ENCODE measurements at regions not wholly inside any gene's neighbourhood (a gene's known extent, or its start where the extent isn't known, plus 50 kb on each side); places are given as distances from the start of the nearest gene placed in this dataset.

- TF ChIP-seq, protein P1, sequence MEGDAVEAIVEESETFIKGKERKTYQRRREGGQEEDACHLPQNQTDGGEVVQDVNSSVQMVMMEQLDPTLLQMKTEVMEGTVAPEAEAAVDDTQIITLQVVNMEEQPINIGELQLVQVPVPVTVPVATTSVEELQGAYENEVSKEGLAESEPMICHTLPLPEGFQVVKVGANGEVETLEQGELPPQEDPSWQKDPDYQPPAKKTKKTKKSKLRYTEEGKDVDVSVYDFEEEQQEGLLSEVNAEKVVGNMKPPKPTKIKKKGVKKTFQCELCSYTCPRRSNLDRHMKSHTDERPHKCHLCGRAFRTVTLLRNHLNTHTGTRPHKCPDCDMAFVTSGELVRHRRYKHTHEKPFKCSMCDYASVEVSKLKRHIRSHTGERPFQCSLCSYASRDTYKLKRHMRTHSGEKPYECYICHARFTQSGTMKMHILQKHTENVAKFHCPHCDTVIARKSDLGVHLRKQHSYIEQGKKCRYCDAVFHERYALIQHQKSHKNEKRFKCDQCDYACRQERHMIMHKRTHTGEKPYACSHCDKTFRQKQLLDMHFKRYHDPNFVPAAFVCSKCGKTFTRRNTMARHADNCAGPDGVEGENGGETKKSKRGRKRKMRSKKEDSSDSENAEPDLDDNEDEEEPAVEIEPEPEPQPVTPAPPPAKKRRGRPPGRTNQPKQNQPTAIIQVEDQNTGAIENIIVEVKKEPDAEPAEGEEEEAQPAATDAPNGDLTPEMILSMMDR (IDR thresholded peaks at IDR 0.05): no peak
- no peak for TF ChIP-seq POLR2A (IDR thresholded peaks at IDR 0.05)
Observed at GRCh38 chr1:95383111-95383510, 149.1 kb downstream of the RWDD3 start.

Measured in thyroid gland (tissue), 4 donors.